H9 (cell line): ENCODE measurements at regions not wholly inside any gene's neighbourhood (a gene's known extent, or its start where the extent isn't known, plus 50 kb on each side); places are given as distances from the start of the nearest gene placed in this dataset.

Source experiments
- DNase-seq: peaks from one replicate; pipeline ENCODE4 v3.0.0-alpha.2; 2017
- H2AFZ ChIP-seq: one replicate; pipeline ENCODE4 v1.6.1; 2013; ENCODE audit warnings: mild to moderate bottlenecking, low read length, control low read depth, moderate library complexity
- H2AK5ac ChIP-seq: 2 replicates; pipeline ENCODE4 v1.6.1; 2013; ENCODE audit warnings: low read length, control low read depth, mixed read lengths; ENCODE audit not compliant: insufficient read length
- H2BK120ac ChIP-seq: one replicate; pipeline ENCODE4 v1.6.1; 2013; ENCODE audit warnings: low read depth, mild to moderate bottlenecking, low read length, control low read depth, inconsistent platforms; ENCODE audit not compliant: poor library complexity, severe bottlenecking
- H2BK12ac ChIP-seq: 2 replicates; pipeline ENCODE4 v1.6.1; 2013; ENCODE audit warnings: low read length, control low read depth, mixed read lengths, low read depth; ENCODE audit not compliant: insufficient read length
- H2BK15ac ChIP-seq: 2 replicates; pipeline ENCODE4 v1.6.1; 2013; ENCODE audit warnings: low read depth, low read length, control low read depth
- H2BK20ac ChIP-seq: one replicate; pipeline ENCODE4 v1.6.1; 2013; ENCODE audit warnings: low read depth, mild to moderate bottlenecking, low read length, control low read depth, inconsistent platforms; ENCODE audit not compliant: poor library complexity, severe bottlenecking
- H2BK5ac ChIP-seq: 2 replicates; pipeline ENCODE4 v1.6.1; 2013; ENCODE audit warnings: low read length, control low read depth, mixed read lengths; ENCODE audit not compliant: insufficient read length
- H3K14ac ChIP-seq: 2 replicates; pipeline ENCODE4 v1.6.1; 2013; ENCODE audit warnings: low read length, control low read depth; ENCODE audit not compliant: insufficient read depth
- H3K18ac ChIP-seq: 2 replicates; pipeline ENCODE4 v1.6.1; 2013; ENCODE audit warnings: low read depth, mild to moderate bottlenecking, mixed read lengths, low read length, control low read depth; ENCODE audit not compliant: insufficient read length
- H3K23ac ChIP-seq: 2 replicates; pipeline ENCODE4 v1.6.1; 2013; ENCODE audit warnings: low read length, control low read depth, mixed read lengths, low read depth; ENCODE audit not compliant: insufficient read length
- H3K23me2 ChIP-seq: 2 replicates; pipeline ENCODE4 v1.6.1; 2013; ENCODE audit warnings: low read depth, mild to moderate bottlenecking, mixed read lengths, low read length, control low read depth; ENCODE audit not compliant: insufficient read length, poor library complexity, severe bottlenecking
- H3K27ac ChIP-seq: 2 replicates; pipeline ENCODE4 v1.5.1; 2013; ENCODE audit warnings: low read length, control low read depth, mixed read lengths, low read depth; ENCODE audit not compliant: insufficient read length
- H3K27me3 ChIP-seq: 2 replicates; pipeline ENCODE4 v1.6.1; 2013; ENCODE audit warnings: low read length, control low read depth, inconsistent platforms; ENCODE audit not compliant: insufficient read depth
- H3K4ac ChIP-seq: 2 replicates; pipeline ENCODE4 v1.6.1; 2013; ENCODE audit warnings: low read depth, mild to moderate bottlenecking, control low read depth, inconsistent platforms, low read length, moderate library complexity
- H3K4me1 ChIP-seq: 2 replicates; pipeline ENCODE4 v1.6.1; 2013; ENCODE audit warnings: low read length, control low read depth, inconsistent platforms; ENCODE audit not compliant: insufficient read depth
- H3K4me2 ChIP-seq: 2 replicates; pipeline ENCODE4 v1.6.1; 2013; ENCODE audit warnings: low read length, control low read depth, mixed read lengths; ENCODE audit not compliant: insufficient read length, insufficient read depth
- H3K56ac ChIP-seq: 2 replicates; pipeline ENCODE4 v1.6.1; 2013; ENCODE audit warnings: low read depth, mild to moderate bottlenecking, mixed read lengths, low read length, control low read depth; ENCODE audit not compliant: insufficient read length
- H3K79me1 ChIP-seq: 2 replicates; pipeline ENCODE4 v1.6.1; 2013; ENCODE audit warnings: low read depth, mild to moderate bottlenecking, moderate library complexity, low read length, control low read depth, inconsistent platforms; ENCODE audit not compliant: insufficient read depth, poor library complexity, severe bottlenecking
- H3K79me2 ChIP-seq: 2 replicates; pipeline ENCODE4 v1.6.1; 2013; ENCODE audit warnings: low read length, control low read depth, inconsistent platforms; ENCODE audit not compliant: insufficient read depth
- H3K9ac ChIP-seq: 2 replicates; pipeline ENCODE4 v1.6.1; 2013; ENCODE audit warnings: low read length, control low read depth, mixed read lengths; ENCODE audit not compliant: insufficient read length; ENCODE audit errors: extremely low read depth
- H3K9me3 ChIP-seq: one replicate; pipeline ENCODE4 v1.6.1; 2013; ENCODE audit warnings: low read depth, low read length, inconsistent platforms; ENCODE audit not compliant: control insufficient read depth
- H3T11ph ChIP-seq: one replicate; pipeline ENCODE4 v1.6.1; 2013; ENCODE audit warnings: mild to moderate bottlenecking, low read length, control low read depth, inconsistent platforms
- H4K20me1 ChIP-seq: one replicate; pipeline ENCODE4 v1.6.1; 2013; ENCODE audit not compliant: control insufficient read depth, insufficient read length, insufficient read depth
- H4K5ac ChIP-seq: 2 replicates; pipeline ENCODE4 v1.6.1; 2013; ENCODE audit warnings: low read depth, mild to moderate bottlenecking, mixed read lengths, low read length, control low read depth; ENCODE audit not compliant: insufficient read length
- H4K8ac ChIP-seq: replicated peaks from 2 replicates; pipeline ENCODE4 v1.6.1; 2013; ENCODE audit warnings: low read length, control low read depth, mixed read lengths, low read depth; ENCODE audit not compliant: insufficient read length
- H4K91ac ChIP-seq: 2 replicates; pipeline ENCODE4 v1.6.1; 2013; ENCODE audit warnings: low read depth, mild to moderate bottlenecking, moderate library complexity, mixed read lengths, low read length, control low read depth; ENCODE audit not compliant: insufficient read length
- H3K27ac Mint-ChIP-seq, 3 experiments: 2 replicates in 2 of 3; 3 replicates in 1 of 3; pipeline ENCODE4 v1.8.0; 2020 to 2021; ENCODE audit warnings: mixed read lengths in 3 of 3, mild to moderate bottlenecking in 1 of 3, moderate library complexity in 1 of 3
- H3K27me3 Mint-ChIP-seq: 2 replicates; pipeline ENCODE4 v1.8.0; 2021; ENCODE audit warnings: low read depth, mild to moderate bottlenecking, moderate library complexity, mixed read lengths
- H3K36me3 Mint-ChIP-seq, 3 experiments: 2 replicates in 2 of 3; 3 replicates in 1 of 3; pipeline ENCODE4 v1.8.0; 2020 to 2021; ENCODE audit warnings: low read depth in 3 of 3, mixed read lengths in 3 of 3; ENCODE audit not compliant: insufficient read depth in 1 of 3
- H3K4me1 Mint-ChIP-seq, 2 experiments: 2 replicates each; pipeline ENCODE4 v1.8.0; 2020; ENCODE audit warnings: mixed read lengths in 2 of 2
- H3K4me3 Mint-ChIP-seq, 2 experiments: 2 replicates in 1 of 2; 3 replicates in 1 of 2; pipeline ENCODE4 v1.8.0; 2020 to 2021; ENCODE audit warnings: mild to moderate bottlenecking in 2 of 2, mixed read lengths in 2 of 2, moderate library complexity in 1 of 2
- H3K9me3 Mint-ChIP-seq, 2 experiments: 2 replicates in 1 of 2; 3 replicates in 1 of 2; pipeline ENCODE4 v1.8.0; 2020; ENCODE audit warnings: mild to moderate bottlenecking in 2 of 2, mixed read lengths in 2 of 2, moderate library complexity in 1 of 2
- CTCF ChIP-seq: fragments of 200-600 bp; sonication (generic); conservative IDR thresholded peaks from 3 replicates; pipeline ENCODE4 v1.8.0; 2021; ENCODE audit warnings: antibody characterized with exemption, mild to moderate bottlenecking
- WGBS: extraction: QIAGEN DNeasy Blood & Tissue Kit; methylation state at CpG from one replicate; pipeline ENCODE4 v1.1.7; 2013; ENCODE audit warnings: missing lambda C conversion rate, low lambda C conversion rate, mixed read lengths; ENCODE audit not compliant: insufficient read length; ENCODE audit errors: extremely low coverage; 5-methylcytosine and 5-hydroxymethylcytosine counted together

DNA sequence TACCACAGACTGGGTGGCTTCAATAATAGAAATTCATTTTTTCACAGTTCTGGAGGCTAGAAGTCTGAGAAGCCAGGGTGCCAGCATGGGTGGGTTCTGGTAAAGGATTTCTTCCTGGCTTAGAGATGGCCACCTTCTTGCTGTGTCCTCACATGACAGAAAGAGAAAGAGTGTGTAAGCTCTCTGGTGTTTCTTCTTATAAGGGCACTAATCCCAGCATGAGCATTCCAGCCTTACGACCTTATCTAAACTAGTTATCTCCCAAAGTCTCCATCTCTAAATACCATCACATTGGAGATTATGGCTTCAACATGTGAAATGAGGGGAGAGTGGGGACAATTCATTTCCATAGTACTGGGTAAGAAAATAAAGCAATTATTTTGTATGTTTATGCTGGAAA lies 226.5 kb upstream of the TUSC1 start:
- Histone ChIP-seq H3K23me2 (no peaks in the 10 kb centered on the region), H3K9me3 (no peaks in the 10 kb centered on the region), H2BK15ac (no peak overlapping the region), H3K4me1 (no peaks in the 10 kb centered on the region), H3T11ph (no peak overlapping the region), H4K91ac (no peak overlapping the region), H3K27ac (no peak overlapping the region), H2AK5ac (no peak overlapping the region), H3K18ac (no peak overlapping the region), H3K27me3 (no peaks in the 10 kb centered on the region), H3K14ac (no peak overlapping the region), H2AFZ (no peak overlapping the region), H2BK12ac (no peak overlapping the region), H3K79me2 (no peaks in the 10 kb centered on the region), H3K23ac (no peak overlapping the region), H3K56ac (no peak overlapping the region), H4K5ac (no peak overlapping the region), H3K4me2 (no peak overlapping the region), H4K20me1 (no peaks in the 10 kb centered on the region), H4K8ac (no peak overlapping the region), H3K79me1 (no peaks in the 10 kb centered on the region), H3K4ac (no peak overlapping the region), H2BK20ac (no peak overlapping the region), H2BK5ac (no peak overlapping the region), H2BK120ac (no peak overlapping the region), H3K9ac (no peak overlapping the region)
- Mint-ChIP-seq H3K27ac (no peak overlapping the region), H3K36me3 (no peaks in the 10 kb centered on the region; a peak in 2 of 7 replicates), H3K4me1 (no peaks in the 10 kb centered on the region), H3K4me3 (no peak overlapping the region), H3K27me3 (no peaks in the 10 kb centered on the region), H3K9me3 (no peaks in the 10 kb centered on the region)
- no peak for DNase-seq
- no CpG with 5 or more reads among the region's 1 CpG for WGBS
- no peak for TF ChIP-seq CTCF
